Stimulated activated CD4-positive, alpha-beta T cell treated with anti-CD3 and anti-CD28 coated beads, Interleukin-1b, Interleukin-23, amount 100 ng/mL, for 48 hours (primary cell): ENCODE measurements at regions not wholly inside any gene's neighbourhood (a gene's known extent, or its start where the extent isn't known, plus 50 kb on each side); places are given as distances from the start of the nearest gene placed in this dataset.
"Not testable (repeated sequence)": the region's sequence is repeated elsewhere in the genome, so short reads cannot be mapped to it uniquely, and the experiment has no call there.

Experiments used
- DNase-seq: peaks from one replicate; pipeline ENCODE4 v3.0.0-alpha.2; 2020

GRCh38 chr6:85191656-85192055 is 258.2 kb upstream of the NT5E start:
- DNase-seq: no peak

GRCh38 chr6:85186546-85187175 is 263.2 kb upstream of the NT5E start:
- DNase-seq: no peak

- DNase-seq: no peak
These were observed 263.9 kb upstream of the NT5E start for GRCh38 chr6:85185977-85186376.

GRCh38 chr6:85183841-85184240 is 266.0 kb upstream of the NT5E start:
- DNase-seq: no peak

GRCh38 chr6:85172705-85173104 is 277.2 kb upstream of the NT5E start:
- DNase-seq: no peak

- no peak for DNase-seq
These were observed 277.7 kb upstream of the NT5E start for GRCh38 chr6:85172161-85172560.

GRCh38 chr6:85169189-85169588 is 280.7 kb upstream of the NT5E start:
- DNase-seq: no peak

GRCh38 chr6:85168146-85168545 is 281.7 kb upstream of the NT5E start:
- DNase-seq: no peak

GRCh38 chr6:85166114-85166741 is 283.7 kb upstream of the NT5E start:
- no peak for DNase-seq

- no peak for DNase-seq
These were observed 286.5 kb upstream of the NT5E start for GRCh38 chr6:85163156-85164080.

- no peak for DNase-seq
These were observed 292.6 kb upstream of the NT5E start for GRCh38 chr6:85157311-85157710.

- DNase-seq: no peak
These were observed 306.2 kb upstream of the NT5E start for GRCh38 chr6:85143676-85144075.

GRCh38 chr6:85137865-85138264 is 312.0 kb upstream of the NT5E start:
- DNase-seq: no peak

- DNase-seq: no peak
These were observed 313.6 kb upstream of the NT5E start for GRCh38 chr6:85136310-85136709.

GRCh38 chr6:85135376-85136094 is 314.3 kb upstream of the NT5E start:
- no peak for DNase-seq

- no peak for DNase-seq
These were observed 315.7 kb upstream of the NT5E start for GRCh38 chr6:85134172-85134571.

- DNase-seq: no peak
These were observed 317.8 kb upstream of the NT5E start for GRCh38 chr6:85132091-85132490.

- no peak for DNase-seq
These were observed 319.1 kb upstream of the NT5E start for GRCh38 chr6:85130743-85131142.

- no peak for DNase-seq
These were observed 320.0 kb upstream of the NT5E start for GRCh38 chr6:85129881-85130280.

- DNase-seq: no peak
These were observed 321.1 kb upstream of the NT5E start for GRCh38 chr6:85128781-85129180.

- DNase-seq: not testable (repeated sequence)
These were observed 321.6 kb upstream of the NT5E start for GRCh38 chr6:85128256-85128655.

GRCh38 chr6:85127696-85128243 is 322.1 kb upstream of the NT5E start:
- DNase-seq: no peak

- no peak for DNase-seq
These were observed 322.8 kb upstream of the NT5E start for GRCh38 chr6:85127168-85127498.
